ENCODE measurements at regions not wholly inside any gene's neighbourhood (a gene's known extent, or its start where the extent isn't known, plus 50 kb on each side); places are given as distances from the start of the nearest gene placed in this dataset.

DNA sequence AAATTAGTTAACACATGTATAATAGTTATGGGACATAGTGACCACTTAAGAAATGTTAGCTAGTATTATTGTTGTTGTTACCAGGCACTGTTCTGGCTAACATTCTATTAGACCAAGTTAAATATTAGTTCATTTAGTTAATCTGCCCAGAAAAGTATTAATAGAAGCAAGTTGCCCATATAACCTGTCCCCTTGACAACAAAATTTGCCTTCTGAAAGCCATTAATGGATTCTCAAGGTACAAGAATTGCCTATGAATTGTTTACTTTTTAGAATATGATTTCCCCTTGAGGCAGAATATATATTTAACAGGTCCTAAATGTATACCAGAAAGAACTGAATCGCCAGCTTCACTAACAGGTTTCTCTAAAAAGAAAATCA, 167.3 kb upstream of the TMCC3 start:
- TF ChIP-seq, protein P1, sequence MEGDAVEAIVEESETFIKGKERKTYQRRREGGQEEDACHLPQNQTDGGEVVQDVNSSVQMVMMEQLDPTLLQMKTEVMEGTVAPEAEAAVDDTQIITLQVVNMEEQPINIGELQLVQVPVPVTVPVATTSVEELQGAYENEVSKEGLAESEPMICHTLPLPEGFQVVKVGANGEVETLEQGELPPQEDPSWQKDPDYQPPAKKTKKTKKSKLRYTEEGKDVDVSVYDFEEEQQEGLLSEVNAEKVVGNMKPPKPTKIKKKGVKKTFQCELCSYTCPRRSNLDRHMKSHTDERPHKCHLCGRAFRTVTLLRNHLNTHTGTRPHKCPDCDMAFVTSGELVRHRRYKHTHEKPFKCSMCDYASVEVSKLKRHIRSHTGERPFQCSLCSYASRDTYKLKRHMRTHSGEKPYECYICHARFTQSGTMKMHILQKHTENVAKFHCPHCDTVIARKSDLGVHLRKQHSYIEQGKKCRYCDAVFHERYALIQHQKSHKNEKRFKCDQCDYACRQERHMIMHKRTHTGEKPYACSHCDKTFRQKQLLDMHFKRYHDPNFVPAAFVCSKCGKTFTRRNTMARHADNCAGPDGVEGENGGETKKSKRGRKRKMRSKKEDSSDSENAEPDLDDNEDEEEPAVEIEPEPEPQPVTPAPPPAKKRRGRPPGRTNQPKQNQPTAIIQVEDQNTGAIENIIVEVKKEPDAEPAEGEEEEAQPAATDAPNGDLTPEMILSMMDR (IDR thresholded peaks at IDR 0.05): no peak
- no peak for TF ChIP-seq EZH2phosphoT487 (IDR thresholded peaks at IDR 0.05)
